Liver (tissue), 3 donors: ENCODE measurements at regions not wholly inside any gene's neighbourhood (a gene's known extent, or its start where the extent isn't known, plus 50 kb on each side); places are given as distances from the start of the nearest gene placed in this dataset.

Experiments
- EGR1 ChIP-seq, 2 donors: IDR thresholded peaks; 2 replicates each; pipeline ENCODE4 v1.6.1; 2016 to 2018; ENCODE audit warnings: antibody characterized with exemption in 2 of 2, low read depth in 2 of 2
- NR2F2 ChIP-seq: IDR thresholded peaks from 2 replicates; pipeline ENCODE4 v1.6.1; 2016; ENCODE audit warnings: antibody characterized with exemption
- TAF1 ChIP-seq: conservative IDR thresholded peaks from 2 replicates; pipeline ENCODE4 v1.6.1; 2016; ENCODE audit warnings: antibody characterized with exemption, mild to moderate bottlenecking
- YY1 ChIP-seq: IDR thresholded peaks from 2 replicates; pipeline ENCODE4 v1.6.1; 2016; ENCODE audit warnings: antibody characterized with exemption, mild to moderate bottlenecking
- TF ChIP-seq, protein P1 (sequence below): IDR thresholded peaks from 2 replicates; pipeline ENCODE4 v1.6.1; 2016; ENCODE audit warnings: antibody characterized with exemption
- TF ChIP-seq, protein P2 (sequence below): fragments of 150-350 bp; IDR thresholded peaks from 2 replicates; pipeline ENCODE4 v1.5.1; 2017; ENCODE audit warnings: improper control_type of control experiment, low read depth, low read length; ENCODE audit not compliant: missing input control
- TF ChIP-seq, protein P3 (sequence below): IDR thresholded peaks from 2 replicates; pipeline ENCODE4 v1.6.1; 2016; ENCODE audit warnings: antibody characterized with exemption
- TF ChIP-seq, protein P4 (sequence below): IDR thresholded peaks from 2 replicates; pipeline ENCODE4 v1.6.1; 2016; ENCODE audit warnings: antibody characterized with exemption
- TF ChIP-seq, protein P5 (sequence below): IDR thresholded peaks from 2 replicates; pipeline ENCODE4 v1.6.1; 2016; ENCODE audit warnings: antibody characterized with exemption, mild to moderate bottlenecking
- donor health status: healthy.
- donor health status: healthy.

DNA sequence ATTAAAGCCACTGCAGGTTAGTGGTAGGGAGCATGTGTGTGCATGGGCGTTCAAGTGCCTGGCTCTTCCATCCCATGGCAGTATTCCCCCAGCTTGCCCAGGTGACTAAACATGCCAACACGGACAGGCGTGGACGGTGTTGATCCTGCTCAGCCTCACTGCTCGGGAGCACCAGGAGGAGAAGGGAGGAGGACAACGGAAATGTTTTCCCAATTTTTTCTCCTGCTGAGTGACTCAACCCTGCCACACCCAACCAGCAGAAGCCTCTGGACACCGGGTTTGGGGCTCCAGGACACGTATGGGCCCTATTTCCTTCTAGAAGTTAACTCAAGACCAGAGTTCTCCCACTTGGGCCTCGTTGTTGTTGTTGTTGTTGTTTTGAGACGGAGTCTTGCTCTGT lies 139.1 kb downstream of the CYP26B1 start:
- TF ChIP-seq YY1 = no peak
- TF ChIP-seq, protein P1, sequence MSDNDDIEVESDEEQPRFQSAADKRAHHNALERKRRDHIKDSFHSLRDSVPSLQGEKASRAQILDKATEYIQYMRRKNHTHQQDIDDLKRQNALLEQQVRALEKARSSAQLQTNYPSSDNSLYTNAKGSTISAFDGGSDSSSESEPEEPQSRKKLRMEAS = no peak
- TF ChIP-seq, protein P2, sequence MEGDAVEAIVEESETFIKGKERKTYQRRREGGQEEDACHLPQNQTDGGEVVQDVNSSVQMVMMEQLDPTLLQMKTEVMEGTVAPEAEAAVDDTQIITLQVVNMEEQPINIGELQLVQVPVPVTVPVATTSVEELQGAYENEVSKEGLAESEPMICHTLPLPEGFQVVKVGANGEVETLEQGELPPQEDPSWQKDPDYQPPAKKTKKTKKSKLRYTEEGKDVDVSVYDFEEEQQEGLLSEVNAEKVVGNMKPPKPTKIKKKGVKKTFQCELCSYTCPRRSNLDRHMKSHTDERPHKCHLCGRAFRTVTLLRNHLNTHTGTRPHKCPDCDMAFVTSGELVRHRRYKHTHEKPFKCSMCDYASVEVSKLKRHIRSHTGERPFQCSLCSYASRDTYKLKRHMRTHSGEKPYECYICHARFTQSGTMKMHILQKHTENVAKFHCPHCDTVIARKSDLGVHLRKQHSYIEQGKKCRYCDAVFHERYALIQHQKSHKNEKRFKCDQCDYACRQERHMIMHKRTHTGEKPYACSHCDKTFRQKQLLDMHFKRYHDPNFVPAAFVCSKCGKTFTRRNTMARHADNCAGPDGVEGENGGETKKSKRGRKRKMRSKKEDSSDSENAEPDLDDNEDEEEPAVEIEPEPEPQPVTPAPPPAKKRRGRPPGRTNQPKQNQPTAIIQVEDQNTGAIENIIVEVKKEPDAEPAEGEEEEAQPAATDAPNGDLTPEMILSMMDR = no peak
- TF ChIP-seq, protein P3, sequence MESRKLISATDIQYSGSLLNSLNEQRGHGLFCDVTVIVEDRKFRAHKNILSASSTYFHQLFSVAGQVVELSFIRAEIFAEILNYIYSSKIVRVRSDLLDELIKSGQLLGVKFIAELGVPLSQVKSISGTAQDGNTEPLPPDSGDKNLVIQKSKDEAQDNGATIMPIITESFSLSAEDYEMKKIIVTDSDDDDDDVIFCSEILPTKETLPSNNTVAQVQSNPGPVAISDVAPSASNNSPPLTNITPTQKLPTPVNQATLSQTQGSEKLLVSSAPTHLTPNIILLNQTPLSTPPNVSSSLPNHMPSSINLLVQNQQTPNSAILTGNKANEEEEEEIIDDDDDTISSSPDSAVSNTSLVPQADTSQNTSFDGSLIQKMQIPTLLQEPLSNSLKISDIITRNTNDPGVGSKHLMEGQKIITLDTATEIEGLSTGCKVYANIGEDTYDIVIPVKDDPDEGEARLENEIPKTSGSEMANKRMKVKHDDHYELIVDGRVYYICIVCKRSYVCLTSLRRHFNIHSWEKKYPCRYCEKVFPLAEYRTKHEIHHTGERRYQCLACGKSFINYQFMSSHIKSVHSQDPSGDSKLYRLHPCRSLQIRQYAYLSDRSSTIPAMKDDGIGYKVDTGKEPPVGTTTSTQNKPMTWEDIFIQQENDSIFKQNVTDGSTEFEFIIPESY = no peak
- TF ChIP-seq, protein P4, sequence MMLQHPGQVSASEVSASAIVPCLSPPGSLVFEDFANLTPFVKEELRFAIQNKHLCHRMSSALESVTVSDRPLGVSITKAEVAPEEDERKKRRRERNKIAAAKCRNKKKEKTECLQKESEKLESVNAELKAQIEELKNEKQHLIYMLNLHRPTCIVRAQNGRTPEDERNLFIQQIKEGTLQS = no peak
- TF ChIP-seq, protein P5, sequence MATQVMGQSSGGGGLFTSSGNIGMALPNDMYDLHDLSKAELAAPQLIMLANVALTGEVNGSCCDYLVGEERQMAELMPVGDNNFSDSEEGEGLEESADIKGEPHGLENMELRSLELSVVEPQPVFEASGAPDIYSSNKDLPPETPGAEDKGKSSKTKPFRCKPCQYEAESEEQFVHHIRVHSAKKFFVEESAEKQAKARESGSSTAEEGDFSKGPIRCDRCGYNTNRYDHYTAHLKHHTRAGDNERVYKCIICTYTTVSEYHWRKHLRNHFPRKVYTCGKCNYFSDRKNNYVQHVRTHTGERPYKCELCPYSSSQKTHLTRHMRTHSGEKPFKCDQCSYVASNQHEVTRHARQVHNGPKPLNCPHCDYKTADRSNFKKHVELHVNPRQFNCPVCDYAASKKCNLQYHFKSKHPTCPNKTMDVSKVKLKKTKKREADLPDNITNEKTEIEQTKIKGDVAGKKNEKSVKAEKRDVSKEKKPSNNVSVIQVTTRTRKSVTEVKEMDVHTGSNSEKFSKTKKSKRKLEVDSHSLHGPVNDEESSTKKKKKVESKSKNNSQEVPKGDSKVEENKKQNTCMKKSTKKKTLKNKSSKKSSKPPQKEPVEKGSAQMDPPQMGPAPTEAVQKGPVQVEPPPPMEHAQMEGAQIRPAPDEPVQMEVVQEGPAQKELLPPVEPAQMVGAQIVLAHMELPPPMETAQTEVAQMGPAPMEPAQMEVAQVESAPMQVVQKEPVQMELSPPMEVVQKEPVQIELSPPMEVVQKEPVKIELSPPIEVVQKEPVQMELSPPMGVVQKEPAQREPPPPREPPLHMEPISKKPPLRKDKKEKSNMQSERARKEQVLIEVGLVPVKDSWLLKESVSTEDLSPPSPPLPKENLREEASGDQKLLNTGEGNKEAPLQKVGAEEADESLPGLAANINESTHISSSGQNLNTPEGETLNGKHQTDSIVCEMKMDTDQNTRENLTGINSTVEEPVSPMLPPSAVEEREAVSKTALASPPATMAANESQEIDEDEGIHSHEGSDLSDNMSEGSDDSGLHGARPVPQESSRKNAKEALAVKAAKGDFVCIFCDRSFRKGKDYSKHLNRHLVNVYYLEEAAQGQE = no peak
- no peak for TF ChIP-seq TAF1
- no peak for TF ChIP-seq EGR1 (IDR thresholded peaks at IDR 0.05; ENCODE audit: low read depth in 2 of 2)
- TF ChIP-seq NR2F2 = no peak
